SU-DHL-6 (cell line): ENCODE measurements at regions not wholly inside any gene's neighbourhood (a gene's known extent, or its start where the extent isn't known, plus 50 kb on each side); places are given as distances from the start of the nearest gene placed in this dataset.

Experiments used
- H2AFZ ChIP-seq: fragments of 200-600 bp; sonication (generic); 2 replicates; pipeline ENCODE4 v1.6.1; 2014; ENCODE audit warnings: low read depth, mild to moderate bottlenecking, moderate library complexity, mixed read lengths, antibody characterized with exemption, low read length; ENCODE audit not compliant: severe bottlenecking
- H3F3A ChIP-seq: fragments of 200-600 bp; shearing (Covaris generic); 2 replicates; pipeline ENCODE4 v1.6.0; 2016; ENCODE audit warnings: antibody characterized with exemption, mild to moderate bottlenecking; ENCODE audit not compliant: insufficient read depth
- H3K27ac ChIP-seq: fragments of 200-600 bp; sonication (generic); 2 replicates; pipeline ENCODE4 v1.5.1; 2016; ENCODE audit warnings: low read depth, mild to moderate bottlenecking, low read length, moderate library complexity, mixed read lengths
- H3K27me3 ChIP-seq: fragments of 200-600 bp; sonication (generic), shearing (Covaris generic); 2 replicates; pipeline ENCODE4 v1.6.0; 2014; ENCODE audit warnings: mild to moderate bottlenecking, low read length
- H3K36me3 ChIP-seq: fragments of 200-600 bp; sonication (generic); 2 replicates; pipeline ENCODE4 v1.6.1; 2014; ENCODE audit warnings: mild to moderate bottlenecking, low read length, mixed read lengths
- H3K4me2 ChIP-seq: fragments of 300-600, 200-600 bp; shearing (Covaris generic), sonication (generic); 2 replicates; pipeline ENCODE4 v1.6.0; 2014; ENCODE audit warnings: low read length, low read depth, mild to moderate bottlenecking; ENCODE audit not compliant: poor library complexity, severe bottlenecking
- H3K4me3 ChIP-seq: fragments of 200-600 bp; sonication (generic); 2 replicates; pipeline ENCODE4 v1.5.1; 2014; ENCODE audit warnings: antibody characterized with exemption, low read length, mild to moderate bottlenecking, mixed read lengths; ENCODE audit not compliant: insufficient read depth, poor library complexity, severe bottlenecking
- H3K79me2 ChIP-seq: fragments of 200-600 bp; sonication (generic); 2 replicates; pipeline ENCODE4 v1.6.1; 2014; ENCODE audit warnings: mild to moderate bottlenecking, low read length, moderate library complexity; ENCODE audit not compliant: insufficient read depth
- H3K9ac ChIP-seq: fragments of 200-600 bp; sonication (generic); 2 replicates; pipeline ENCODE4 v1.7.0; 2014; ENCODE audit warnings: mild to moderate bottlenecking, low read length
- H3K9me2 ChIP-seq: fragments of 200-600 bp; sonication (generic); replicated peaks from 2 replicates; pipeline ENCODE4 v1.6.1; 2014; ENCODE audit warnings: low read length; ENCODE audit not compliant: insufficient read depth
- H3K9me3 ChIP-seq: fragments of 200-600 bp; sonication (generic); 2 replicates; pipeline ENCODE4 v1.6.1; 2014; ENCODE audit warnings: low read length, mixed read lengths; ENCODE audit not compliant: insufficient read depth
- H4K20me1 ChIP-seq: fragments of 200-600 bp; sonication (generic); 2 replicates; pipeline ENCODE4 v1.6.1; 2014; ENCODE audit warnings: low read depth, mild to moderate bottlenecking, antibody characterized with exemption, low read length, moderate library complexity, mixed read lengths
- EZH2phosphoT487 ChIP-seq: fragments of 200-600 bp; sonication (generic), shearing (Covaris generic); conservative IDR thresholded peaks from 2 replicates; pipeline ENCODE4 v1.6.1; 2018; ENCODE audit warnings: mild to moderate bottlenecking, antibody characterized with exemption, low read length, moderate library complexity, mixed read lengths
- TF ChIP-seq, protein P1 (sequence below): fragments of 200-600 bp; sonication (generic); IDR thresholded peaks from one replicate; pipeline ENCODE4 v1.5.1; 2017; ENCODE audit warnings: antibody characterized with exemption, mild to moderate bottlenecking, low read length, moderate library complexity; ENCODE audit not compliant: insufficient read depth, poor library complexity, severe bottlenecking

DNA sequence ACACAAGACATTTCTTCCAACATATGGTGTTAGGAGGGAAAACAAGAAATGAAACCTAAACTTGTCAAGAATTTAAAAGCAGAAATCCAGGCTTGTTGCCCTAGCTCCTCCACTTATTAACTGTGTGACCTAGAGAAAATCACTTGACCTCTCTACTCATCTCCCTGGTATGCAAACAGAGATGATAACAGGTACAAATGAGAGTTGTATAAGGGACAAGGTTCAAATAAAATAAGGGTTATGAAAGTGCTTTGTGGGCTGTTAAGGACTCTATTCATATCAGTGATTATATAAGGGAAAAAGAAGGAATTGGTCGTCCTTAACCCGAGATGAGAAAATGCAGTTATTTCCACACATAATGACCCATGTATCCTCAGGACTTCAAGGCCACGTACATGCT, 372.7 kb upstream of the TENM4 start:
- Histone ChIP-seq H3K4me3 (no peak overlapping the region), H3K9ac (no peak overlapping the region), H3K4me2 (no peak overlapping the region), H3K9me2 (no peaks in the 10 kb centered on the region), H3K36me3 (no peaks in the 10 kb centered on the region), H3F3A (no peaks in the 10 kb centered on the region), H3K79me2 (no peaks in the 10 kb centered on the region), H3K27me3 (no peaks in the 10 kb centered on the region), H2AFZ (no peak overlapping the region), H3K27ac (no peak overlapping the region), H3K9me3 (no peaks in the 10 kb centered on the region), H4K20me1 (no peaks in the 10 kb centered on the region)
- TF ChIP-seq EZH2phosphoT487 = no peak
- TF ChIP-seq, protein P1, sequence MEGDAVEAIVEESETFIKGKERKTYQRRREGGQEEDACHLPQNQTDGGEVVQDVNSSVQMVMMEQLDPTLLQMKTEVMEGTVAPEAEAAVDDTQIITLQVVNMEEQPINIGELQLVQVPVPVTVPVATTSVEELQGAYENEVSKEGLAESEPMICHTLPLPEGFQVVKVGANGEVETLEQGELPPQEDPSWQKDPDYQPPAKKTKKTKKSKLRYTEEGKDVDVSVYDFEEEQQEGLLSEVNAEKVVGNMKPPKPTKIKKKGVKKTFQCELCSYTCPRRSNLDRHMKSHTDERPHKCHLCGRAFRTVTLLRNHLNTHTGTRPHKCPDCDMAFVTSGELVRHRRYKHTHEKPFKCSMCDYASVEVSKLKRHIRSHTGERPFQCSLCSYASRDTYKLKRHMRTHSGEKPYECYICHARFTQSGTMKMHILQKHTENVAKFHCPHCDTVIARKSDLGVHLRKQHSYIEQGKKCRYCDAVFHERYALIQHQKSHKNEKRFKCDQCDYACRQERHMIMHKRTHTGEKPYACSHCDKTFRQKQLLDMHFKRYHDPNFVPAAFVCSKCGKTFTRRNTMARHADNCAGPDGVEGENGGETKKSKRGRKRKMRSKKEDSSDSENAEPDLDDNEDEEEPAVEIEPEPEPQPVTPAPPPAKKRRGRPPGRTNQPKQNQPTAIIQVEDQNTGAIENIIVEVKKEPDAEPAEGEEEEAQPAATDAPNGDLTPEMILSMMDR = no peak

GRCh38 chr11:79809487-79809886, 368.7 kb upstream of the TENM4 start:
- no peaks in the 10 kb centered on the region for H3K9me3 ChIP-seq
- no peaks in the 10 kb centered on the region for H3K36me3 ChIP-seq
- H3K9ac ChIP-seq = no peak overlapping the region
- H3F3A ChIP-seq = no peaks in the 10 kb centered on the region
- H3K9me2 ChIP-seq = no peaks in the 10 kb centered on the region
- H3K79me2 ChIP-seq = no peaks in the 10 kb centered on the region
- H2AFZ ChIP-seq = no peak overlapping the region
- TF ChIP-seq, protein P1 = no peak
- no peak for TF ChIP-seq EZH2phosphoT487
- no peaks in the 10 kb centered on the region for H3K27me3 ChIP-seq
- H3K27ac ChIP-seq = no peak overlapping the region
- H4K20me1 ChIP-seq = no peaks in the 10 kb centered on the region
- no peak overlapping the region for H3K4me3 ChIP-seq
- no peak overlapping the region for H3K4me2 ChIP-seq

- Histone ChIP-seq H3K79me2 (no peaks in the 10 kb centered on the region), H2AFZ (no peak overlapping the region), H3F3A (no peaks in the 10 kb centered on the region), H3K9me2 (no peaks in the 10 kb centered on the region), H3K27ac (no peak overlapping the region), H3K4me2 (no peak overlapping the region), H3K9ac (no peak overlapping the region), H3K36me3 (no peaks in the 10 kb centered on the region), H3K9me3 (no peaks in the 10 kb centered on the region), H3K27me3 (no peaks in the 10 kb centered on the region), H4K20me1 (no peaks in the 10 kb centered on the region), H3K4me3 (no peak overlapping the region)
- TF ChIP-seq EZH2phosphoT487 = no peak
- TF ChIP-seq, protein P1 = no peak
These were observed 366.7 kb upstream of the TENM4 start for GRCh38 chr11:79807506-79807905.
